OCI-LY3 (cell line): ENCODE measurements at regions not wholly inside any gene's neighbourhood (a gene's known extent, or its start where the extent isn't known, plus 50 kb on each side); places are given as distances from the start of the nearest gene placed in this dataset.

ENCODE experiments used
- H2AFZ ChIP-seq: fragments of 200-600, 300-600 bp; shearing (Covaris generic); 2 replicates; pipeline ENCODE4 v1.6.0; 2014; ENCODE audit warnings: antibody characterized with exemption, low read depth, low read length
- H3K27ac ChIP-seq: fragments of 200-600, 300-600 bp; sonication (generic); 2 replicates; pipeline ENCODE4 v1.5.1; 2014; ENCODE audit warnings: mild to moderate bottlenecking, low read length, moderate library complexity, mixed read lengths
- H3K27me3 ChIP-seq: fragments of 200-600, 300-600 bp; sonication (generic); 2 replicates; pipeline ENCODE4 v1.6.1; 2014; ENCODE audit warnings: low read depth, low read length, mixed read lengths
- H3K36me3 ChIP-seq: fragments of 200-600, 300-600 bp; sonication (generic); replicated peaks from 2 replicates; pipeline ENCODE3; 2014; ENCODE audit warnings: low read depth, low read length, mixed read lengths
- H3K4me1 ChIP-seq: fragments of 300-600, 200-600 bp; sonication (generic); 2 replicates; pipeline ENCODE4 v1.6.1; 2014; ENCODE audit warnings: low read length, mixed read lengths
- H3K4me2 ChIP-seq: fragments of 200-600, 300-600 bp; sonication (generic); 2 replicates; pipeline ENCODE4 v1.6.1; 2014; ENCODE audit warnings: low read length, mixed read lengths
- H3K4me3 ChIP-seq: fragments of 300-600, 200-600 bp; sonication (generic); 2 replicates; pipeline ENCODE4 v1.5.1; 2014; ENCODE audit warnings: antibody characterized with exemption, mild to moderate bottlenecking, low read length, moderate library complexity
- H3K79me2 ChIP-seq: fragments of 300-600, 200-600 bp; shearing (Covaris generic); 2 replicates; pipeline ENCODE4 v1.6.1; 2014; ENCODE audit warnings: mild to moderate bottlenecking, low read length, mixed read lengths
- H3K9ac ChIP-seq: fragments of 300-600, 200-600 bp; shearing (Covaris generic); 2 replicates; pipeline ENCODE4 v1.6.0; 2014; ENCODE audit warnings: mild to moderate bottlenecking, low read length, moderate library complexity
- H3K9me3 ChIP-seq: fragments of 200-600, 300-600 bp; shearing (Covaris generic); 2 replicates; pipeline ENCODE4 v1.6.1; 2014; ENCODE audit warnings: low read length, mixed read lengths; ENCODE audit not compliant: insufficient read depth
- H4K20me1 ChIP-seq: fragments of 200-600, 300-600 bp; sonication (generic); 2 replicates; pipeline ENCODE4 v1.6.1; 2016; ENCODE audit warnings: low read length, mixed read lengths; ENCODE audit not compliant: insufficient read depth
- EZH2phosphoT487 ChIP-seq: fragments of 200-600 bp; shearing (Covaris generic); IDR thresholded peaks from 2 replicates; pipeline ENCODE4 v1.6.1; 2018; ENCODE audit warnings: antibody characterized with exemption, mixed run types, low read depth
- TF ChIP-seq, protein P1 (sequence below): fragments of 200-600, 300-600 bp; sonication (generic); IDR thresholded peaks from 2 replicates; pipeline ENCODE4 v1.5.1; 2014; ENCODE audit warnings: antibody characterized with exemption, low read length, low read depth

DNA sequence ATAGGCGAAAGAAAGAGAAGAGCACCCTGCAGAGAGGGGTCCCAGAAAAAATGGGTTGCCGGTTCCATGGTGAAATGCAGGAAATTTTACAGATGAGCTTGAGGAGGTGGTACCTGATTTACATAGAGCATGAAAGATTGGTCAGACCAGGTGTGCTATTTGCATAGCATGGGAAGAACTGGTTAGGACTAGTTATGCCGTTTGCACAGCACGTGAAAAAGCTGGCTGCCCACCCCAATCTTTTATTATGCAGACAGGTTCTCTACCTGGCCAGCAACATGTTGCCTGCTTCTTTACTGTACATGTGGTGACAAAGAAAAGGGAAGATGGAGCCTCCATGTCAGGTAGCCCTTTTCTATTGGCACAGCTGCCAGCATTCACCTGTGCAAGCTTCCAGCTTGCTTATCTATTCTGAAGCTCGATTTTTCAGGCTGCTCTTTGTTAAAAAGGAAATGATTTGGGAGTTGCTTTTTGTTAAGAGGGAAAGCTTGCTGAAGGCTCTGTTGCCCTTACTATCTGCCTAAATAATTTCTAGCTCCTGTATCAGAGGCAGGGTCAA is 62.9 kb upstream of the ELK3 start:
- Histone ChIP-seq H3K36me3 (no peaks in the 10 kb centered on the region), H3K27me3 (peaks cover 13% of the 10 kb centered on the region)
- TF ChIP-seq EZH2phosphoT487, result no peak
- TF ChIP-seq, protein P1, sequence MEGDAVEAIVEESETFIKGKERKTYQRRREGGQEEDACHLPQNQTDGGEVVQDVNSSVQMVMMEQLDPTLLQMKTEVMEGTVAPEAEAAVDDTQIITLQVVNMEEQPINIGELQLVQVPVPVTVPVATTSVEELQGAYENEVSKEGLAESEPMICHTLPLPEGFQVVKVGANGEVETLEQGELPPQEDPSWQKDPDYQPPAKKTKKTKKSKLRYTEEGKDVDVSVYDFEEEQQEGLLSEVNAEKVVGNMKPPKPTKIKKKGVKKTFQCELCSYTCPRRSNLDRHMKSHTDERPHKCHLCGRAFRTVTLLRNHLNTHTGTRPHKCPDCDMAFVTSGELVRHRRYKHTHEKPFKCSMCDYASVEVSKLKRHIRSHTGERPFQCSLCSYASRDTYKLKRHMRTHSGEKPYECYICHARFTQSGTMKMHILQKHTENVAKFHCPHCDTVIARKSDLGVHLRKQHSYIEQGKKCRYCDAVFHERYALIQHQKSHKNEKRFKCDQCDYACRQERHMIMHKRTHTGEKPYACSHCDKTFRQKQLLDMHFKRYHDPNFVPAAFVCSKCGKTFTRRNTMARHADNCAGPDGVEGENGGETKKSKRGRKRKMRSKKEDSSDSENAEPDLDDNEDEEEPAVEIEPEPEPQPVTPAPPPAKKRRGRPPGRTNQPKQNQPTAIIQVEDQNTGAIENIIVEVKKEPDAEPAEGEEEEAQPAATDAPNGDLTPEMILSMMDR, result no peak

DNA sequence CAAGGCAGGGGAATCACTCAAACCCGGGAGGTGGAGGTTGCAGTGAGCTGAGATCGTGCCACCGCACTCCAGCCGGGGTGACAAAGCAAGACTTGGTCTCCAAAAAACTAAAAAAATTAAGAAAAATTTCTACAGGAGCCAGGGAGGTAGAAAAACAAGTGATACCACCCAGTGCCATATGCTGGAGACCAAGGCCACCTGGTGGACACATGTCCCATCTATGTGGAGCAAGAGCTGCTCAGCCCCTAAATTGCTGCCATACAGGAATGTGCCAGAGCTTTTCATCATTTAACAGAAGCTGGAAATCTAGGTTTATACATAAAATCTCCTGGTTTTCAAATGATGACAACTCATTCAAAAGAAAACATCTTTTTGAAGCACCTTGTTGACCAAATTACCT is 61.4 kb upstream of the ELK3 start:
- Histone ChIP-seq H3K4me3 (no peak overlapping the region), H3K4me1 (peaks cover 36% of the 10 kb centered on the region), H3K27ac (no peak overlapping the region), H3K9me3 (no peaks in the 10 kb centered on the region), H4K20me1 (no peaks in the 10 kb centered on the region), H3K9ac (no peak overlapping the region), H3K27me3 (peaks cover 13% of the 10 kb centered on the region), H3K36me3 (no peaks in the 10 kb centered on the region), H3K79me2 (no peaks in the 10 kb centered on the region), H3K4me2 (no peak overlapping the region), H2AFZ (no peak overlapping the region)
- TF ChIP-seq EZH2phosphoT487, result no peak
- TF ChIP-seq, protein P1, result peak; percentile 51

More for the DNA sequence above, 62.9 kb upstream of the ELK3 start:
- Histone ChIP-seq H3K4me3 (no peak overlapping the region), H3K79me2 (no peaks in the 10 kb centered on the region), H4K20me1 (no peaks in the 10 kb centered on the region), H3K9ac (no peak overlapping the region), H3K4me1 (peaks cover 25% of the 10 kb centered on the region), H2AFZ (no peak overlapping the region), H3K4me2 (no peak overlapping the region), H3K9me3 (no peaks in the 10 kb centered on the region), H3K27ac (no peak overlapping the region)

DNA sequence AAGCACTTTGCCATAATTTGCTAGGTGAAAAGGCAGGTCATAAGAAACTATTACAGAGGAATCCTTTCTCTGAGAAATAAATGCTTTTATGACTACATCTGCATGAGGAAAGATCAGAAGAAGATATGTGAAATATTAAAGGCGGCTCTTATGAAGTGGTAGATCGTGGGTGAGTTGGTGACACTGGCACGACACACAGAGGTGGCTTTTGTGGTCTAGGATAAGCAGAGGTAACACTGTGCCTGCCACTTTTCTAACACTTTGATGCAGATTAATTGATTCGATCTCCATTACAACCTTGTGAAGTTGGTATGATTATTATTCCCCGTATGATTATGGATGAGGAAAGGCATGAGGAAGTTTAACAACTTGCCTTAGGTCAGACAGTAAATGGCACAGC is 60.0 kb upstream of the ELK3 start:
- Histone ChIP-seq H3K27ac (no peak overlapping the region), H3K9ac (no peak overlapping the region), H3K79me2 (no peaks in the 10 kb centered on the region), H3K4me3 (peak overlapping the region; percentile 38), H3K4me1 (peaks cover 36% of the 10 kb centered on the region), H3K36me3 (no peaks in the 10 kb centered on the region), H3K27me3 (peaks cover 13% of the 10 kb centered on the region), H2AFZ (no peak overlapping the region), H3K9me3 (no peaks in the 10 kb centered on the region), H3K4me2 (peak overlapping the region; percentile 71), H4K20me1 (no peaks in the 10 kb centered on the region)
- TF ChIP-seq, protein P1, result no peak
- no peak for TF ChIP-seq EZH2phosphoT487

DNA sequence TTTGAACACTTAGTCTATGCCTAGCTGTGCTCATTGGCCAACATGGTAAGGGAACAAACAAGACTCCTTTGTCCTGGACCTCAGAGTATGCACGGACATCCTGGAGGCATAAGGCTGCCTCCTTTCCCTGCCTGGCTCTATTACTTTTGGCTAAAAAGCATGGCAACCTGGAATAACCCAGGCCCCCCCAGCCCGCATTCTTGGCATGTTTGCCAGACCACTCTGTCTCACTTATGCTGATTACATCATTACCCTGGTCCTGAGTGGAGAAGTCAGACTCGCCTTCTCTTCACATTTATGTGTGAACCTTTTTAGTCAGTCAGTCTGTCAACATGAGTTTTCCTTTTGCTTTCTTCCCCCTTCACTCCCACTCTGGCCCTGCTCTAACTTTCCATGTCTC is 58.0 kb upstream of the ELK3 start:
- Histone ChIP-seq H2AFZ (0 out of 2 replicates have a peak overlapping the region, but pooled peaks have one; percentile 28), H3K4me1 (peaks cover 36% of the 10 kb centered on the region), H3K79me2 (no peaks in the 10 kb centered on the region), H3K27ac (peak overlapping the region; percentile 31), H3K4me3 (peak overlapping the region; percentile 49), H3K4me2 (peak overlapping the region; percentile 74), H3K36me3 (no peaks in the 10 kb centered on the region), H4K20me1 (no peaks in the 10 kb centered on the region), H3K9ac (peak overlapping the region; percentile 28; the same call in 1 of the 2 replicates), H3K27me3 (peaks cover 9% of the 10 kb centered on the region), H3K9me3 (no peaks in the 10 kb centered on the region)
- no peak for TF ChIP-seq EZH2phosphoT487
- TF ChIP-seq, protein P1, result no peak
